K562 (cell line): ENCODE measurements at regions not wholly inside any gene's neighbourhood (a gene's known extent, or its start where the extent isn't known, plus 50 kb on each side); places are given as distances from the start of the nearest gene placed in this dataset.

Experiments used
- ATAC-seq: fragments of 200-7000 bp; cut with Tn5 transposase; 3 replicates; pipeline ENCODE4 v1.9.1; 2020; ENCODE audit warnings: moderate library complexity
- BruUV-seq: library from RNA; stranded (reverse); fragments of 400-500 nt; replicated peaks from 2 replicates; lab custom pipeline; 2021; lab: Mats Ljungman, UMichigan
- CTCF ChIA-PET: fragments of 300-600 bp; formaldehyde crosslinking; extraction: SDS; loops from one replicate; lab custom pipeline; 2021; ENCODE audit warnings: low intra/inter-chr PET ratio; lab: Yijun Ruan, JAX
- POLR2A ChIA-PET: fragments of 300-600, 350-650 bp; sonication (Branson Sonifier 250); formaldehyde crosslinking; extraction: SDS; loops from one replicate; lab custom pipeline; 2021; ENCODE audit warnings: antibody characterized with exemption, inconsistent platforms; lab: Yijun Ruan, JAX
- DNase-seq, 4 experiments: peaks; one replicate each; pipeline versions ENCODE4 v3.0.0 to v3.0.0-alpha.2; 2011 to 2018; ENCODE audit warnings: low spot score in 3 of 4, mixed read lengths in 3 of 4; ENCODE audit errors: extremely low read depth in 1 of 4
- FAIRE-seq: peaks from 2 replicates; lab custom pipeline; 2011; peaks lifted over from hg19 to GRCh38; lab: Jason Lieb, UNC
- H2AFZ ChIP-seq: 2 replicates; pipeline ENCODE4 v1.6.0; 2011; ENCODE audit warnings: low read depth, low read length, control low read depth, inconsistent platforms
- H3K27ac ChIP-seq: fragments of 200-600 bp; 3 replicates; pipeline ENCODE4 v1.8.0; 2011; ENCODE audit warnings: low read depth, mild to moderate bottlenecking, control low read depth, inconsistent platforms, low read length, moderate library complexity, mixed read lengths; ENCODE audit errors: extremely low read depth
- H3K27me3 ChIP-seq, 2 experiments: fragments of 300-600 bp in 1 of 2; 2 replicates in 1 of 2; 3 replicates in 1 of 2; pipeline versions ENCODE4 v1.6.0 to v1.8.0; 2011; ENCODE audit warnings: inconsistent platforms in 2 of 2, low read length in 2 of 2, mild to moderate bottlenecking in 1 of 2, mixed read lengths in 1 of 2, moderate library complexity in 1 of 2; ENCODE audit not compliant: control insufficient read depth in 2 of 2, insufficient read depth in 2 of 2
- H3K36me3 ChIP-seq: fragments of 300-600 bp; 3 replicates; pipeline ENCODE4 v1.8.0; 2011; ENCODE audit warnings: mild to moderate bottlenecking, low read length, inconsistent platforms; ENCODE audit not compliant: control insufficient read depth, insufficient read depth
- H3K4me1 ChIP-seq, 2 experiments: fragments of 200-600 bp in 1 of 2; replicated peaks in 1 of 2; 2 replicates in 1 of 2; 3 replicates in 1 of 2; pipeline versions ENCODE4 v1.5.1 to v1.8.0; 2011; ENCODE audit warnings: inconsistent platforms in 2 of 2, low read length in 2 of 2, mild to moderate bottlenecking in 1 of 2, mixed read lengths in 1 of 2, moderate library complexity in 1 of 2; ENCODE audit not compliant: control insufficient read depth in 2 of 2, insufficient read depth in 2 of 2
- H3K4me2 ChIP-seq: 2 replicates; pipeline ENCODE4 v1.6.1; 2011; ENCODE audit warnings: low read length, control low read depth, inconsistent platforms, mixed read lengths; ENCODE audit not compliant: insufficient read depth
- H3K4me3 ChIP-seq: fragments of 200-600 bp; sonication (generic), shearing (Covaris generic); 2 replicates; pipeline ENCODE4 v1.5.1; 2016; ENCODE audit warnings: control low read depth, inconsistent platforms
- H3K79me2 ChIP-seq: fragments of 200-600 bp; 3 replicates; pipeline ENCODE4 v1.8.0; 2011; ENCODE audit warnings: low read length, inconsistent platforms; ENCODE audit not compliant: control insufficient read depth, insufficient read depth
- H3K9ac ChIP-seq, 2 experiments: 2 replicates each; pipeline versions ENCODE4 v1.6.0 to v1.6.1; 2011; ENCODE audit warnings: low read depth in 2 of 2, low read length in 2 of 2, control low read depth in 1 of 2, inconsistent platforms in 1 of 2, mild to moderate bottlenecking in 1 of 2, mixed read lengths in 1 of 2; ENCODE audit not compliant: insufficient read depth in 1 of 2
- H3K9me1 ChIP-seq: one replicate; pipeline ENCODE4 v1.6.0; 2011; ENCODE audit warnings: inconsistent platforms, mild to moderate bottlenecking, low read length, moderate library complexity; ENCODE audit not compliant: control insufficient read depth, insufficient read depth
- H3K9me3 ChIP-seq: replicated peaks from 2 replicates; pipeline ENCODE4 v1.5.1; 2011; ENCODE audit warnings: low read depth, low read length, inconsistent platforms; ENCODE audit not compliant: control insufficient read depth, insufficient read depth
- H4K20me1 ChIP-seq: replicated peaks from 2 replicates; pipeline ENCODE4 v1.6.1; 2011; ENCODE audit warnings: low read length, inconsistent platforms, mixed read lengths; ENCODE audit not compliant: control insufficient read depth, insufficient read depth
- ARID2 ChIP-seq: fragments of 450-650 bp; IDR thresholded peaks from 2 replicates; pipeline ENCODE4 v1.6.1; 2017; ENCODE audit warnings: antibody characterized with exemption, mild to moderate bottlenecking
- CBFB ChIP-seq: sonication (generic); formaldehyde crosslinking; IDR thresholded peaks from 2 replicates; pipeline ENCODE4 v1.4.0; 2020; ENCODE audit warnings: mild to moderate bottlenecking, missing genetic modification reagents
- CTBP1 ChIP-seq: fragments of 450-650 bp; IDR thresholded peaks from 2 replicates; pipeline ENCODE4 v1.6.1; 2016; ENCODE audit warnings: borderline replicate concordance
- FOXK1 ChIP-seq: sonication (generic); formaldehyde crosslinking; IDR thresholded peaks from 2 replicates; pipeline ENCODE4 v1.8.0; 2022; ENCODE audit warnings: missing genetic modification reagents, mild to moderate bottlenecking, borderline replicate concordance
- HDAC6 ChIP-seq: IDR thresholded peaks from 2 replicates; pipeline ENCODE4 v1.6.1; 2012; ENCODE audit warnings: low read depth, mild to moderate bottlenecking, control low read depth, inconsistent platforms, low read length, moderate library complexity
- KAT7 ChIP-seq: sonication (generic); formaldehyde crosslinking; IDR thresholded peaks from 2 replicates; pipeline ENCODE4 v1.8.0; 2022; ENCODE audit warnings: missing genetic modification reagents, mild to moderate bottlenecking, borderline replicate concordance
- MCM5 ChIP-seq: fragments of 450-650 bp; IDR thresholded peaks from 2 replicates; pipeline ENCODE4 v1.6.1; 2016; ENCODE audit warnings: low read depth
- MXD1 ChIP-seq: fragments of 250-450 bp; sonication (Bioruptor Pico); IDR thresholded peaks from 2 replicates; pipeline ENCODE4 v1.8.0; 2021; ENCODE audit warnings: borderline replicate concordance, mild to moderate bottlenecking, moderate library complexity; ENCODE audit not compliant: poor library complexity, severe bottlenecking
- SMAD2 ChIP-seq: fragments of 150-350 bp; IDR thresholded peaks from 2 replicates; pipeline ENCODE4 v1.6.1; 2014; ENCODE audit warnings: low read depth, mild to moderate bottlenecking, low read length
- STAT5A ChIP-seq: IDR thresholded peaks from 2 replicates; pipeline ENCODE4 v1.6.1; 2012; ENCODE audit warnings: low read length, inconsistent platforms, borderline replicate concordance
- ZNF695 ChIP-seq: fragments of 450-650 bp; formaldehyde crosslinking; IDR thresholded peaks from 2 replicates; pipeline ENCODE4 v1.4.0; 2020; ENCODE audit warnings: mild to moderate bottlenecking, moderate library complexity
- WGBS: fragments of 100-300 bp; shearing (Covaris generic); methylation state at CpG from one replicate; pipeline ENCODE4 v1.1.6; 2016; ENCODE audit warnings: low coverage, mixed read lengths; ENCODE audit not compliant: insufficient coverage; ENCODE audit errors: missing lambda C conversion rate; 5-methylcytosine and 5-hydroxymethylcytosine counted together
- in situ Hi-C: fragments of 300-500 bp; cut with MboI; formaldehyde crosslinking; loops from 4 replicates; pipeline ENCODE4 v1.15.0; 2018; ENCODE audit warnings: inconsistent platforms, mixed read lengths
- intact Hi-C: fragments of 100-400 bp; cut with micrococcal nuclease; formaldehyde crosslinking; loops from 2 replicates; pipeline ENCODE4 v1.14.2; 2022

- intact Hi-C loops: no loop called here
- TF ChIP-seq ZNF695 (CRISPR knock-in tag) (no peak), MCM5 (no peak), HDAC6 (no peak), CTBP1 (no peak), KAT7 (CRISPR knock-in tag) (no peak), CBFB (CRISPR knock-in tag) (no peak), ARID2 (no peak), SMAD2 (no peak), MXD1 (CRISPR knock-in tag) (no peak), STAT5A (no peak), FOXK1 (CRISPR knock-in tag) (no peak)
- TF ChIP-seq, all 486 proteins: peak for 0
These were observed 1196.1 kb upstream of the CDH9 start for GRCh38 chr5:28234356-28234968.

More at GRCh38 chr5:28234356-28234968, 1196.1 kb upstream of the CDH9 start:
- CTCF ChIA-PET: no interaction called here
- no peaks in the 10 kb centered on the region for H3K9me3 ChIP-seq
- POLR2A ChIA-PET: no interaction called here
- H3K4me1 ChIP-seq: no peaks in the 10 kb centered on the region
- no peak for DNase-seq
- in situ Hi-C loops: no loop called here
- H4K20me1 ChIP-seq: no peaks in the 10 kb centered on the region
- no peak for ATAC-seq
- 0% methylated on average over 1 of the region's 1 CpG for WGBS
- no peak for FAIRE-seq
- no peaks in the 10 kb centered on the region for H3K9me1 ChIP-seq
- no peaks in the 10 kb centered on the region for H3K36me3 ChIP-seq
- no peaks in the 10 kb centered on the region for H3K79me2 ChIP-seq
- no TSS peak for BruUV-seq
- no peak overlapping the region for H3K27ac ChIP-seq
- no peak overlapping the region for H2AFZ ChIP-seq
- no peaks in the 10 kb centered on the region for H3K27me3 ChIP-seq
- H3K4me3 ChIP-seq: no peak overlapping the region
- no peak overlapping the region for H3K9ac ChIP-seq
- no peak overlapping the region for H3K4me2 ChIP-seq
